Lower leg skin (tissue), 4 donors: ENCODE measurements at regions not wholly inside any gene's neighbourhood (a gene's known extent, or its start where the extent isn't known, plus 50 kb on each side); places are given as distances from the start of the nearest gene placed in this dataset.

ENCODE experiments used
- DNase-seq, 2 donors: peaks; one replicate each; pipeline ENCODE4 v3.0.0-alpha.2; 2019; ENCODE audit warnings: low spot score in 2 of 2
- H3K4me3 ChIP-seq: fragments of 200-600 bp; sonication (generic); 2 replicates; pipeline ENCODE4 v1.5.1; 2017; ENCODE audit warnings: mild to moderate bottlenecking, low read depth; ENCODE audit not compliant: poor library complexity, severe bottlenecking
- CTCF ChIP-seq, 3 donors: fragments of 450-650 bp; IDR thresholded peaks; one replicate each; pipeline ENCODE4 v1.5.1; 2016; ENCODE audit warnings: antibody characterized with exemption in 3 of 3, mild to moderate bottlenecking in 3 of 3, moderate library complexity in 2 of 3
- POLR2A ChIP-seq, 2 donors: fragments of 450-650 bp; IDR thresholded peaks; one replicate each; pipeline ENCODE4 v1.6.1; 2016 to 2017; ENCODE audit warnings: antibody characterized with exemption in 2 of 2, mild to moderate bottlenecking in 1 of 2, moderate library complexity in 1 of 2
- WGBS, 2 donors: methylation state at CpG; one replicate each; pipeline ENCODE4 v1.1.5; 2018; 5-methylcytosine and 5-hydroxymethylcytosine counted together
- intact Hi-C: fragments of 100-400 bp; cut with DNase I; formaldehyde crosslinking; loops from one replicate; pipeline ENCODE4 v1.15.0; 2023; ENCODE audit warnings: low total_unique reads

GRCh38 chr15:62822228-62822627, 220.3 kb upstream of the TPM1 start:
- TF ChIP-seq CTCF (IDR thresholded peaks at IDR 0.05) (no peak), POLR2A (IDR thresholded peaks at IDR 0.05) (no peak)
- DNase-seq, result no peak
- intact Hi-C loops, result loop anchor here (10.0 kb wide), 1 partner anchor 57 kb away; no protein-coding TSS in a partner anchor
- 82 to 95% methylated on average over 4 of the region's 4 CpGs for WGBS, 2 donors
- no peak overlapping the region for H3K4me3 ChIP-seq

- no peak for DNase-seq
- intact Hi-C loops, result loop anchor here (10.0 kb wide), 1 partner anchor 59 kb away; no protein-coding TSS in a partner anchor
- WGBS, 2 donors, result 92 to 95% methylated on average over 8 of the region's 8 CpGs
- no peak overlapping the region for H3K4me3 ChIP-seq
- TF ChIP-seq POLR2A (IDR thresholded peaks at IDR 0.05) (no peak), CTCF (IDR thresholded peaks at IDR 0.05) (no peak)
Measured at GRCh38 chr15:62823561-62823960, 219.0 kb upstream of the TPM1 start.

GRCh38 chr15:62824111-62825015, 218.2 kb upstream of the TPM1 start:
- intact Hi-C loops, result loop anchor here (10.0 kb wide), 1 partner anchor 60 kb away; no protein-coding TSS in a partner anchor
- H3K4me3 ChIP-seq, result no peak overlapping the region
- TF ChIP-seq CTCF (IDR thresholded peaks at IDR 0.05), result no peak
- TF ChIP-seq POLR2A (IDR thresholded peaks at IDR 0.05), result no peak
- DNase-seq, result no peak
- 69 to 71% methylated on average over 2 of the region's 2 CpGs for WGBS, 2 donors

GRCh38 chr15:62825191-62825590, 217.4 kb upstream of the TPM1 start:
- H3K4me3 ChIP-seq, result no peak overlapping the region
- no peak for TF ChIP-seq CTCF (IDR thresholded peaks at IDR 0.05)
- no peak for TF ChIP-seq POLR2A (IDR thresholded peaks at IDR 0.05)
- no peak for DNase-seq
- 84 to 89% methylated on average over 4 of the region's 4 CpGs for WGBS, 2 donors
- intact Hi-C loops, result loop anchor here (10.0 kb wide), 1 partner anchor 60 kb away; no protein-coding TSS in a partner anchor

GRCh38 chr15:62826561-62826960, 216.0 kb upstream of the TPM1 start:
- DNase-seq, result no peak
- TF ChIP-seq POLR2A (IDR thresholded peaks at IDR 0.05), result no peak
- no peak for TF ChIP-seq CTCF (IDR thresholded peaks at IDR 0.05)
- intact Hi-C loops, result loop anchor here (10.0 kb wide), 1 partner anchor 62 kb away; no protein-coding TSS in a partner anchor
- no peak overlapping the region for H3K4me3 ChIP-seq
- 97% methylated on average over 1 of the region's 1 CpG for WGBS, 2 donors
